ENCODE measurements at regions not wholly inside any gene's neighbourhood (a gene's known extent, or its start where the extent isn't known, plus 50 kb on each side); places are given as distances from the start of the nearest gene placed in this dataset.

DNA sequence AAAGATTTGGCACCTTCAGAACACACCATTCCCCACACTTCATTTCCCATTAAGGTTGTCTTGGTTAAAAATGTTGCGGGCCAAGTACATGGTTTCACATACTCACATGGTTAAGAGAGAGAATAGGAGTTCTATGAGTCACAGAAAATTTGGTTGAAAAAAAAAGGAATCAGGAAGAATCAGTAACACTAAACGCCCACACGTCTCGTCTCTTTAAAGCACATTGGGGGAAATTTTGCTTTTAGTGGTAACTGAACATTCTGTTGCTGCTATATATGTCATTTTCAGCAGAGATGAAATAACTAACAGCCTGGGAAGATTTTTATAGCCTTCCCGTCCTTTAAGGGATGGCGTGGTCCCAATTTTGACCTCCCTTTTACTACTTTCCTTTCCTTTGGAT is 132.9 kb upstream of the ERG start:
- Histone ChIP-seq H3K9ac (ENCODE audit: low read depth in 1 of 2, low read length in 2 of 2) (no peak overlapping the region), H3K4me1 (ENCODE audit: control insufficient read depth in 4 of 4, insufficient read depth in 4 of 4, low read length in 3 of 4) (no peaks in the 10 kb centered on the region), H3K4me3 (ENCODE audit: low read depth in 1 of 3, low read length in 3 of 3) (no peak overlapping the region), H3K27ac (ENCODE audit: low read depth in 1 of 2, low read length in 2 of 2) (no peak overlapping the region), H3K9me3 (ENCODE audit: control insufficient read depth in 4 of 4, low read length in 3 of 4) (peaks cover 0 to 10% (median 4%) of the 10 kb centered on the region in 4 donors), H3K27me3 (ENCODE audit: control insufficient read depth in 4 of 4, insufficient read depth in 4 of 4, low read length in 3 of 4) (peaks cover 0 to 10% (median 0%) of the 10 kb centered on the region in 4 donors), H3K36me3 (ENCODE audit: control insufficient read depth in 4 of 4, insufficient read depth in 3 of 4, low read depth in 1 of 4, low read length in 3 of 4) (no peaks in the 10 kb centered on the region)
- WGBS, result 83% methylated on average over 6 of the region's 6 CpGs
- no peak for DNase-seq (ENCODE audit: low spot score)
- TF ChIP-seq RXRA (IDR thresholded peaks at IDR 0.05), result no peak
- TF ChIP-seq, protein P1, sequence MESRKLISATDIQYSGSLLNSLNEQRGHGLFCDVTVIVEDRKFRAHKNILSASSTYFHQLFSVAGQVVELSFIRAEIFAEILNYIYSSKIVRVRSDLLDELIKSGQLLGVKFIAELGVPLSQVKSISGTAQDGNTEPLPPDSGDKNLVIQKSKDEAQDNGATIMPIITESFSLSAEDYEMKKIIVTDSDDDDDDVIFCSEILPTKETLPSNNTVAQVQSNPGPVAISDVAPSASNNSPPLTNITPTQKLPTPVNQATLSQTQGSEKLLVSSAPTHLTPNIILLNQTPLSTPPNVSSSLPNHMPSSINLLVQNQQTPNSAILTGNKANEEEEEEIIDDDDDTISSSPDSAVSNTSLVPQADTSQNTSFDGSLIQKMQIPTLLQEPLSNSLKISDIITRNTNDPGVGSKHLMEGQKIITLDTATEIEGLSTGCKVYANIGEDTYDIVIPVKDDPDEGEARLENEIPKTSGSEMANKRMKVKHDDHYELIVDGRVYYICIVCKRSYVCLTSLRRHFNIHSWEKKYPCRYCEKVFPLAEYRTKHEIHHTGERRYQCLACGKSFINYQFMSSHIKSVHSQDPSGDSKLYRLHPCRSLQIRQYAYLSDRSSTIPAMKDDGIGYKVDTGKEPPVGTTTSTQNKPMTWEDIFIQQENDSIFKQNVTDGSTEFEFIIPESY (IDR thresholded peaks at IDR 0.05), result no peak
- no peak for TF ChIP-seq HNF4A (conservative IDR thresholded peaks at IDR 0.05)
- no peak for TF ChIP-seq FOXA1 (IDR thresholded peaks at IDR 0.05)
- no peak for TF ChIP-seq HNF4G (IDR thresholded peaks at IDR 0.05)
- TF ChIP-seq FOXA2 (IDR thresholded peaks at IDR 0.05), result no peak

DNA sequence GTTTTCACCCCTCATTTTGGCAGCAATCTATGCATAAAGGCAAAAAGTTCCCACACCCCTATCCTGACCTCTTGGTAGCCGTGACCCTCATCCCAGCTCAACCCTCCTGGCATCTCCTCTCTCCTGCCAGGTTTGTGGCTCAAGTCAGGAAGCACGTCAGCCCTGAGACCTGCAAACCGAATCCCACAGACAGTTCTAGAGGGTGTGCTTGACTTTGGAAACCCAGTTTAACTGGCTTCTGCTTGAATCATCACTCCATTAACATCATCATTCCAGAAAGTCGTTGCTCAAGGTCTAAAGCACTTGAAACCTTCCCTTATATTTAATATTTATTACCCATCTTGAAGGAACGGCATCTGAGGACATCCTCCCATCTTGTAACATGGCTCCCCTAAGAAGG is 133.4 kb upstream of the ERG start:
- Histone ChIP-seq H3K27me3 (ENCODE audit: control insufficient read depth in 4 of 4, insufficient read depth in 4 of 4, low read length in 3 of 4) (peaks cover 0 to 13% (median 0%) of the 10 kb centered on the region in 4 donors), H3K9ac (ENCODE audit: low read depth in 1 of 2, low read length in 2 of 2) (no peak overlapping the region), H3K4me3 (ENCODE audit: low read depth in 1 of 3, low read length in 3 of 3) (no peak overlapping the region), H3K9me3 (ENCODE audit: control insufficient read depth in 4 of 4, low read length in 3 of 4) (peaks cover 0 to 11% (median 4%) of the 10 kb centered on the region in 4 donors), H3K36me3 (ENCODE audit: control insufficient read depth in 4 of 4, insufficient read depth in 3 of 4, low read depth in 1 of 4, low read length in 3 of 4) (no peaks in the 10 kb centered on the region), H3K27ac (ENCODE audit: low read depth in 1 of 2, low read length in 2 of 2) (no peak overlapping the region), H3K4me1 (ENCODE audit: control insufficient read depth in 4 of 4, insufficient read depth in 4 of 4, low read length in 3 of 4) (no peaks in the 10 kb centered on the region)
- DNase-seq (ENCODE audit: low spot score), result no peak
- TF ChIP-seq HNF4G (IDR thresholded peaks at IDR 0.05), result no peak
- TF ChIP-seq, protein P2, sequence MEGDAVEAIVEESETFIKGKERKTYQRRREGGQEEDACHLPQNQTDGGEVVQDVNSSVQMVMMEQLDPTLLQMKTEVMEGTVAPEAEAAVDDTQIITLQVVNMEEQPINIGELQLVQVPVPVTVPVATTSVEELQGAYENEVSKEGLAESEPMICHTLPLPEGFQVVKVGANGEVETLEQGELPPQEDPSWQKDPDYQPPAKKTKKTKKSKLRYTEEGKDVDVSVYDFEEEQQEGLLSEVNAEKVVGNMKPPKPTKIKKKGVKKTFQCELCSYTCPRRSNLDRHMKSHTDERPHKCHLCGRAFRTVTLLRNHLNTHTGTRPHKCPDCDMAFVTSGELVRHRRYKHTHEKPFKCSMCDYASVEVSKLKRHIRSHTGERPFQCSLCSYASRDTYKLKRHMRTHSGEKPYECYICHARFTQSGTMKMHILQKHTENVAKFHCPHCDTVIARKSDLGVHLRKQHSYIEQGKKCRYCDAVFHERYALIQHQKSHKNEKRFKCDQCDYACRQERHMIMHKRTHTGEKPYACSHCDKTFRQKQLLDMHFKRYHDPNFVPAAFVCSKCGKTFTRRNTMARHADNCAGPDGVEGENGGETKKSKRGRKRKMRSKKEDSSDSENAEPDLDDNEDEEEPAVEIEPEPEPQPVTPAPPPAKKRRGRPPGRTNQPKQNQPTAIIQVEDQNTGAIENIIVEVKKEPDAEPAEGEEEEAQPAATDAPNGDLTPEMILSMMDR (IDR thresholded peaks at IDR 0.05; ENCODE audit: low read depth, low read length, missing input control), result no peak
- TF ChIP-seq GABPA (IDR thresholded peaks at IDR 0.05 in 1 of 2, conservative IDR thresholded peaks at IDR 0.05 in 1 of 2), result no peak
- no peak for TF ChIP-seq TAF1 (conservative IDR thresholded peaks at IDR 0.05)
- TF ChIP-seq, protein P1 (IDR thresholded peaks at IDR 0.05), result no peak
- no peak for TF ChIP-seq NR2F2 (IDR thresholded peaks at IDR 0.05)
- TF ChIP-seq RAD21 (IDR thresholded peaks at IDR 0.05), result no peak
- TF ChIP-seq, protein P3, sequence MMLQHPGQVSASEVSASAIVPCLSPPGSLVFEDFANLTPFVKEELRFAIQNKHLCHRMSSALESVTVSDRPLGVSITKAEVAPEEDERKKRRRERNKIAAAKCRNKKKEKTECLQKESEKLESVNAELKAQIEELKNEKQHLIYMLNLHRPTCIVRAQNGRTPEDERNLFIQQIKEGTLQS (IDR thresholded peaks at IDR 0.05), result no peak
- no peak for TF ChIP-seq JUND (IDR thresholded peaks at IDR 0.05)
- TF ChIP-seq SP1 (IDR thresholded peaks at IDR 0.05), result no peak
- WGBS, result 77% methylated on average over 5 of the region's 5 CpGs

All from liver (tissue), 8 donors.